Mesothelial cell of epicardium (in vitro differentiated cells): ENCODE measurements at regions not wholly inside any gene's neighbourhood (a gene's known extent, or its start where the extent isn't known, plus 50 kb on each side); places are given as distances from the start of the nearest gene placed in this dataset.

Source experiments
- DNase-seq, 2 experiments: peaks; one replicate each; pipeline ENCODE4 v3.0.0; 2021; ENCODE audit warnings: low spot score in 2 of 2; ENCODE audit not compliant: unreplicated experiment in 2 of 2
- H3K27ac Mint-ChIP-seq: 2 replicates; pipeline ENCODE4 v1.8.0; 2021; ENCODE audit warnings: mixed read lengths
- H3K27me3 Mint-ChIP-seq: 2 replicates; pipeline ENCODE4 v1.8.0; 2021; ENCODE audit warnings: low read depth, mixed read lengths
- H3K36me3 Mint-ChIP-seq: 2 replicates; pipeline ENCODE4 v1.8.0; 2021; ENCODE audit warnings: mixed read lengths
- H3K4me1 Mint-ChIP-seq: 2 replicates; pipeline ENCODE4 v1.8.0; 2021; ENCODE audit warnings: mixed read lengths
- H3K4me3 Mint-ChIP-seq: 2 replicates; pipeline ENCODE4 v1.8.0; 2021; ENCODE audit warnings: mild to moderate bottlenecking, moderate library complexity, mixed read lengths
- H3K9me3 Mint-ChIP-seq: 2 replicates; pipeline ENCODE4 v1.8.0; 2021; ENCODE audit warnings: mixed read lengths
- CTCF ChIP-seq: fragments of 200-600 bp; sonication (generic); IDR thresholded peaks from one replicate; pipeline ENCODE4 v1.5.0; 2021; ENCODE audit warnings: antibody characterized with exemption; ENCODE audit not compliant: unreplicated experiment

- H3K4me1 Mint-ChIP-seq: peaks cover 12% of the 10 kb centered on the region
- no peak for DNase-seq
- no peak overlapping the region for H3K4me3 Mint-ChIP-seq
- peak; percentile 44 for TF ChIP-seq CTCF
- H3K36me3 Mint-ChIP-seq: no peaks in the 10 kb centered on the region
- peaks cover 1% of the 10 kb centered on the region for H3K27me3 Mint-ChIP-seq
- H3K27ac Mint-ChIP-seq: no peak overlapping the region
- H3K9me3 Mint-ChIP-seq: no peaks in the 10 kb centered on the region
These were observed 214.6 kb downstream of the TRIB2 start for GRCh38 chr2:12931186-12931844.

GRCh38 chr2:12932192-12932591 lies 215.5 kb downstream of the TRIB2 start:
- Mint-ChIP-seq H3K36me3 (no peaks in the 10 kb centered on the region), H3K4me1 (peaks cover 12% of the 10 kb centered on the region), H3K27me3 (peaks cover 1% of the 10 kb centered on the region), H3K27ac (no peak overlapping the region), H3K4me3 (no peak overlapping the region), H3K9me3 (no peaks in the 10 kb centered on the region)
- no peak for TF ChIP-seq CTCF
- no peak for DNase-seq

GRCh38 chr2:12934146-12934756 lies 217.5 kb downstream of the TRIB2 start:
- TF ChIP-seq CTCF: no peak
- Mint-ChIP-seq H3K4me1 (peaks cover 6% of the 10 kb centered on the region), H3K27me3 (no peaks in the 10 kb centered on the region), H3K4me3 (no peak overlapping the region), H3K9me3 (no peaks in the 10 kb centered on the region), H3K27ac (no peak overlapping the region), H3K36me3 (no peaks in the 10 kb centered on the region)
- no peak for DNase-seq

- H3K36me3 Mint-ChIP-seq: no peaks in the 10 kb centered on the region
These were observed 218.5 kb downstream of the TRIB2 start for GRCh38 chr2:12935222-12935621.

GRCh38 chr2:12935796-12936195 lies 219.1 kb downstream of the TRIB2 start:
- TF ChIP-seq CTCF: no peak
- Mint-ChIP-seq H3K9me3 (no peaks in the 10 kb centered on the region), H3K27ac (no peak overlapping the region), H3K4me3 (no peak overlapping the region), H3K27me3 (no peaks in the 10 kb centered on the region), H3K36me3 (no peaks in the 10 kb centered on the region), H3K4me1 (no peaks in the 10 kb centered on the region)
- DNase-seq: no peak

More at GRCh38 chr2:12935222-12935621, 218.5 kb downstream of the TRIB2 start:
- peaks cover 4% of the 10 kb centered on the region for H3K4me1 Mint-ChIP-seq
- H3K4me3 Mint-ChIP-seq: no peak overlapping the region
- no peak for DNase-seq
- H3K9me3 Mint-ChIP-seq: no peaks in the 10 kb centered on the region
- no peak overlapping the region for H3K27ac Mint-ChIP-seq
- TF ChIP-seq CTCF: no peak
- no peaks in the 10 kb centered on the region for H3K27me3 Mint-ChIP-seq
